Activated CD4-positive, alpha-beta memory T cell treated with anti-CD3 and anti-CD28 coated beads for 36 hours (primary cell): ENCODE measurements at regions not wholly inside any gene's neighbourhood (a gene's known extent, or its start where the extent isn't known, plus 50 kb on each side); places are given as distances from the start of the nearest gene placed in this dataset.

Source experiments
- CTCF ChIA-PET: fragments of 350-600 bp; sonication (Branson Sonifier 250); formaldehyde crosslinking; loops from one replicate; lab custom pipeline; 2021; ENCODE audit warnings: antibody characterized with exemption, inconsistent platforms; lab: Charles Lee
- POLR2A ChIA-PET: fragments of 350-600 bp; sonication (Branson Sonifier 250); formaldehyde crosslinking; loops from one replicate; lab custom pipeline; 2021; ENCODE audit warnings: antibody characterized with exemption; lab: Charles Lee
- DNase-seq: peaks from one replicate; pipeline ENCODE4 v3.0.0-alpha.2; 2020
- H3K27ac Mint-ChIP-seq: one replicate; pipeline ENCODE4 v1.8.0; 2021; ENCODE audit warnings: mixed read lengths
- H3K27me3 Mint-ChIP-seq: one replicate; pipeline ENCODE4 v1.8.0; 2021; ENCODE audit warnings: mixed read lengths
- H3K36me3 Mint-ChIP-seq: one replicate; pipeline ENCODE4 v1.8.0; 2021; ENCODE audit warnings: mixed read lengths
- H3K4me1 Mint-ChIP-seq: one replicate; pipeline ENCODE4 v1.8.0; 2021; ENCODE audit warnings: low read depth, mixed read lengths
- H3K4me3 Mint-ChIP-seq: one replicate; pipeline ENCODE4 v1.8.0; 2021; ENCODE audit warnings: mild to moderate bottlenecking, mixed read lengths
- H3K9me3 Mint-ChIP-seq: one replicate; pipeline ENCODE4 v1.8.0; 2021; ENCODE audit warnings: mixed read lengths
- intact Hi-C: fragments of 100-400 bp; cut with micrococcal nuclease; formaldehyde crosslinking; loops from one replicate; pipeline ENCODE4 v1.15.1; 2023

GRCh38 chr2:186294248-186294888 lies 191.7 kb upstream of the ZC3H15 start:
- no peak for DNase-seq
- no peaks in the 10 kb centered on the region for H3K4me1 Mint-ChIP-seq
- no peaks in the 10 kb centered on the region for H3K9me3 Mint-ChIP-seq
- intact Hi-C loops = no loop called here
- no peaks in the 10 kb centered on the region for H3K27me3 Mint-ChIP-seq
- no peak overlapping the region for H3K4me3 Mint-ChIP-seq
- ChIA-PET CTCF (no interaction called here), POLR2A (no interaction called here)
- H3K27ac Mint-ChIP-seq = no peak overlapping the region
- peaks cover 2% of the 10 kb centered on the region for H3K36me3 Mint-ChIP-seq

- no peaks in the 10 kb centered on the region for H3K27me3 Mint-ChIP-seq
- no peak overlapping the region for H3K27ac Mint-ChIP-seq
- peaks cover 2% of the 10 kb centered on the region for H3K36me3 Mint-ChIP-seq
- no peak for DNase-seq
- ChIA-PET CTCF (no interaction called here), POLR2A (no interaction called here)
- H3K4me3 Mint-ChIP-seq = no peak overlapping the region
- intact Hi-C loops = no loop called here
- peaks cover 2% of the 10 kb centered on the region for H3K9me3 Mint-ChIP-seq
- no peaks in the 10 kb centered on the region for H3K4me1 Mint-ChIP-seq
Measured at GRCh38 chr2:186299610-186300009, 186.4 kb upstream of the ZC3H15 start.

GRCh38 chr2:186302263-186302662 lies 183.8 kb upstream of the ZC3H15 start:
- H3K4me1 Mint-ChIP-seq = no peaks in the 10 kb centered on the region
- H3K27me3 Mint-ChIP-seq = no peaks in the 10 kb centered on the region
- no peak for DNase-seq
- no peak overlapping the region for H3K4me3 Mint-ChIP-seq
- peaks cover 2% of the 10 kb centered on the region for H3K36me3 Mint-ChIP-seq
- CTCF ChIA-PET = no interaction called here
- H3K27ac Mint-ChIP-seq = no peak overlapping the region
- peaks cover 2% of the 10 kb centered on the region for H3K9me3 Mint-ChIP-seq
- intact Hi-C loops = no loop called here
- POLR2A ChIA-PET = no interaction called here

- Mint-ChIP-seq H3K27me3 (no peaks in the 10 kb centered on the region), H3K4me1 (no peaks in the 10 kb centered on the region), H3K36me3 (peaks cover 2% of the 10 kb centered on the region), H3K4me3 (no peak overlapping the region), H3K9me3 (peaks cover 2% of the 10 kb centered on the region), H3K27ac (no peak overlapping the region)
- no peak for DNase-seq
- intact Hi-C loops = no loop called here
- POLR2A ChIA-PET = no interaction called here
- CTCF ChIA-PET = no interaction called here
Measured at GRCh38 chr2:186303091-186303490, 183.0 kb upstream of the ZC3H15 start.

- POLR2A ChIA-PET = no interaction called here
- H3K27ac Mint-ChIP-seq = no peak overlapping the region
- intact Hi-C loops = no loop called here
- H3K9me3 Mint-ChIP-seq = peaks cover 2% of the 10 kb centered on the region
- no peaks in the 10 kb centered on the region for H3K36me3 Mint-ChIP-seq
- DNase-seq = no peak
- CTCF ChIA-PET = no interaction called here
- no peaks in the 10 kb centered on the region for H3K4me1 Mint-ChIP-seq
- no peaks in the 10 kb centered on the region for H3K27me3 Mint-ChIP-seq
- no peak overlapping the region for H3K4me3 Mint-ChIP-seq
Measured at GRCh38 chr2:186304064-186304463, 182.0 kb upstream of the ZC3H15 start.

- H3K27ac Mint-ChIP-seq = no peak overlapping the region
- intact Hi-C loops = no loop called here
- no peaks in the 10 kb centered on the region for H3K4me1 Mint-ChIP-seq
- no peaks in the 10 kb centered on the region for H3K27me3 Mint-ChIP-seq
- peaks cover 3% of the 10 kb centered on the region for H3K9me3 Mint-ChIP-seq
- H3K36me3 Mint-ChIP-seq = peaks cover 12% of the 10 kb centered on the region
- ChIA-PET CTCF (no interaction called here), POLR2A (no interaction called here)
- H3K4me3 Mint-ChIP-seq = no peak overlapping the region
- DNase-seq = no peak
Measured at GRCh38 chr2:186306754-186307153, 179.3 kb upstream of the ZC3H15 start.

- peaks cover 18% of the 10 kb centered on the region for H3K36me3 Mint-ChIP-seq
- H3K27ac Mint-ChIP-seq = no peak overlapping the region
- H3K9me3 Mint-ChIP-seq = peaks cover 13% of the 10 kb centered on the region
- H3K27me3 Mint-ChIP-seq = no peaks in the 10 kb centered on the region
- H3K4me1 Mint-ChIP-seq = no peaks in the 10 kb centered on the region
- DNase-seq = no peak
- intact Hi-C loops = no loop called here
- no peak overlapping the region for H3K4me3 Mint-ChIP-seq
- POLR2A ChIA-PET = no interaction called here
- CTCF ChIA-PET = no interaction called here
Measured at GRCh38 chr2:186307871-186308270, 178.2 kb upstream of the ZC3H15 start.

- no peak for DNase-seq
- ChIA-PET CTCF (no interaction called here), POLR2A (no interaction called here)
- Mint-ChIP-seq H3K27me3 (no peaks in the 10 kb centered on the region), H3K4me1 (no peaks in the 10 kb centered on the region), H3K36me3 (peaks cover 19% of the 10 kb centered on the region), H3K9me3 (peaks cover 17% of the 10 kb centered on the region), H3K27ac (no peak overlapping the region), H3K4me3 (no peak overlapping the region)
- intact Hi-C loops = no loop called here
Measured at GRCh38 chr2:186308347-186308746, 177.7 kb upstream of the ZC3H15 start.

- H3K4me3 Mint-ChIP-seq = no peak overlapping the region
- ChIA-PET POLR2A (no interaction called here), CTCF (no interaction called here)
- no peak for DNase-seq
- no peaks in the 10 kb centered on the region for H3K4me1 Mint-ChIP-seq
- peaks cover 25% of the 10 kb centered on the region for H3K9me3 Mint-ChIP-seq
- peaks cover 22% of the 10 kb centered on the region for H3K36me3 Mint-ChIP-seq
- H3K27me3 Mint-ChIP-seq = no peaks in the 10 kb centered on the region
- intact Hi-C loops = no loop called here
- H3K27ac Mint-ChIP-seq = no peak overlapping the region
Measured at GRCh38 chr2:186309901-186310300, 176.2 kb upstream of the ZC3H15 start.

GRCh38 chr2:186319105-186319504 lies 167.0 kb upstream of the ZC3H15 start:
- H3K4me3 Mint-ChIP-seq = no peak overlapping the region
- DNase-seq = no peak
- POLR2A ChIA-PET = no interaction called here
- intact Hi-C loops = no loop called here
- peaks cover 18% of the 10 kb centered on the region for H3K36me3 Mint-ChIP-seq
- no peaks in the 10 kb centered on the region for H3K4me1 Mint-ChIP-seq
- no peaks in the 10 kb centered on the region for H3K27me3 Mint-ChIP-seq
- CTCF ChIA-PET = no interaction called here
- H3K27ac Mint-ChIP-seq = no peak overlapping the region
- H3K9me3 Mint-ChIP-seq = peaks cover 46% of the 10 kb centered on the region

GRCh38 chr2:186325827-186326535 lies 160.1 kb upstream of the ZC3H15 start:
- ChIA-PET CTCF (no interaction called here), POLR2A (no interaction called here)
- peaks cover 17% of the 10 kb centered on the region for H3K9me3 Mint-ChIP-seq
- no peak for DNase-seq
- H3K4me1 Mint-ChIP-seq = no peaks in the 10 kb centered on the region
- intact Hi-C loops = no loop called here
- peaks cover 3% of the 10 kb centered on the region for H3K36me3 Mint-ChIP-seq
- no peaks in the 10 kb centered on the region for H3K27me3 Mint-ChIP-seq
- H3K27ac Mint-ChIP-seq = no peak overlapping the region
- no peak overlapping the region for H3K4me3 Mint-ChIP-seq

GRCh38 chr2:186327251-186327868 lies 158.7 kb upstream of the ZC3H15 start:
- ChIA-PET CTCF (no interaction called here), POLR2A (no interaction called here)
- Mint-ChIP-seq H3K4me1 (no peaks in the 10 kb centered on the region), H3K9me3 (peaks cover 22% of the 10 kb centered on the region), H3K4me3 (no peak overlapping the region), H3K27me3 (no peaks in the 10 kb centered on the region), H3K36me3 (peaks cover 3% of the 10 kb centered on the region), H3K27ac (no peak overlapping the region)
- intact Hi-C loops = no loop called here
- no peak for DNase-seq

- no peak for DNase-seq
- H3K36me3 Mint-ChIP-seq = peaks cover 3% of the 10 kb centered on the region
- no peaks in the 10 kb centered on the region for H3K27me3 Mint-ChIP-seq
- no peaks in the 10 kb centered on the region for H3K4me1 Mint-ChIP-seq
- intact Hi-C loops = no loop called here
- H3K27ac Mint-ChIP-seq = no peak overlapping the region
- peaks cover 15% of the 10 kb centered on the region for H3K9me3 Mint-ChIP-seq
- POLR2A ChIA-PET = no interaction called here
- CTCF ChIA-PET = no interaction called here
- no peak overlapping the region for H3K4me3 Mint-ChIP-seq
Measured at GRCh38 chr2:186328838-186329237, 157.2 kb upstream of the ZC3H15 start.
